ENCODE measurements at regions not wholly inside any gene's neighbourhood (a gene's known extent, or its start where the extent isn't known, plus 50 kb on each side); places are given as distances from the start of the nearest gene placed in this dataset.
"Not testable (repeated sequence)": the region's sequence is repeated elsewhere in the genome, so short reads cannot be mapped to it uniquely, and the experiment has no call there.

GRCh38 chr12:46965137-46965536 lies 114.3 kb upstream of the PCED1B start:
- Mint-ChIP-seq H3K9me3 (ENCODE audit: unreplicated experiment) (no peaks in the 10 kb centered on the region), H3K27ac (ENCODE audit: unreplicated experiment) (no peak overlapping the region), H3K27me3 (ENCODE audit: unreplicated experiment) (no peaks in the 10 kb centered on the region), H3K36me3 (ENCODE audit: unreplicated experiment) (peaks cover 2% of the 10 kb centered on the region), H3K4me3 (ENCODE audit: unreplicated experiment) (no peak overlapping the region), H3K4me1 (ENCODE audit: unreplicated experiment) (peaks cover 19% of the 10 kb centered on the region)
- no peak for TF ChIP-seq CTCF (IDR thresholded peaks at IDR 0.05)
- DNase-seq (ENCODE audit: extremely low spot score, unreplicated experiment) = no peak

GRCh38 chr12:46965880-46966279 lies 113.5 kb upstream of the PCED1B start:
- DNase-seq (ENCODE audit: extremely low spot score, unreplicated experiment) = no peak
- no peaks in the 10 kb centered on the region for H3K9me3 Mint-ChIP-seq (ENCODE audit: unreplicated experiment)
- no peak overlapping the region for H3K27ac Mint-ChIP-seq (ENCODE audit: unreplicated experiment)
- H3K36me3 Mint-ChIP-seq (ENCODE audit: unreplicated experiment) = peaks cover 2% of the 10 kb centered on the region
- peaks cover 24% of the 10 kb centered on the region for H3K4me1 Mint-ChIP-seq (ENCODE audit: unreplicated experiment)
- TF ChIP-seq CTCF (IDR thresholded peaks at IDR 0.05) = no peak
- H3K4me3 Mint-ChIP-seq (ENCODE audit: unreplicated experiment) = no peak overlapping the region
- no peaks in the 10 kb centered on the region for H3K27me3 Mint-ChIP-seq (ENCODE audit: unreplicated experiment)

- H3K9me3 Mint-ChIP-seq (ENCODE audit: unreplicated experiment) = peaks cover 5% of the 10 kb centered on the region
- no peak overlapping the region for H3K4me3 Mint-ChIP-seq (ENCODE audit: unreplicated experiment)
- H3K27me3 Mint-ChIP-seq (ENCODE audit: unreplicated experiment) = no peaks in the 10 kb centered on the region
- no peak for TF ChIP-seq CTCF (IDR thresholded peaks at IDR 0.05)
- no peak for DNase-seq (ENCODE audit: extremely low spot score, unreplicated experiment)
- H3K4me1 Mint-ChIP-seq (ENCODE audit: unreplicated experiment) = peaks cover 12% of the 10 kb centered on the region
- no peaks in the 10 kb centered on the region for H3K36me3 Mint-ChIP-seq (ENCODE audit: unreplicated experiment)
- H3K27ac Mint-ChIP-seq (ENCODE audit: unreplicated experiment) = no peak overlapping the region
Measured at GRCh38 chr12:46970636-46971035, 108.8 kb upstream of the PCED1B start.

GRCh38 chr12:46973937-46974336 lies 105.5 kb upstream of the PCED1B start:
- not testable (repeated sequence) for DNase-seq (ENCODE audit: extremely low spot score, unreplicated experiment); H3K27ac Mint-ChIP-seq (ENCODE audit: unreplicated experiment); H3K27me3 Mint-ChIP-seq (ENCODE audit: unreplicated experiment); H3K9me3 Mint-ChIP-seq (ENCODE audit: unreplicated experiment); H3K36me3 Mint-ChIP-seq (ENCODE audit: unreplicated experiment); H3K4me3 Mint-ChIP-seq (ENCODE audit: unreplicated experiment)
- H3K4me1 Mint-ChIP-seq (ENCODE audit: unreplicated experiment) = peaks cover 11% of the 10 kb centered on the region

- no peak overlapping the region for H3K27ac Mint-ChIP-seq (ENCODE audit: unreplicated experiment)
- peaks cover 5% of the 10 kb centered on the region for H3K9me3 Mint-ChIP-seq (ENCODE audit: unreplicated experiment)
- H3K36me3 Mint-ChIP-seq (ENCODE audit: unreplicated experiment) = no peaks in the 10 kb centered on the region
- H3K27me3 Mint-ChIP-seq (ENCODE audit: unreplicated experiment) = no peaks in the 10 kb centered on the region
- no peaks in the 10 kb centered on the region for H3K4me1 Mint-ChIP-seq (ENCODE audit: unreplicated experiment)
- no peak for TF ChIP-seq CTCF (IDR thresholded peaks at IDR 0.05)
- no peak for DNase-seq (ENCODE audit: extremely low spot score, unreplicated experiment)
- no peak overlapping the region for H3K4me3 Mint-ChIP-seq (ENCODE audit: unreplicated experiment)
Measured at GRCh38 chr12:46977871-46978375, 101.5 kb upstream of the PCED1B start.

- H3K9me3 Mint-ChIP-seq (ENCODE audit: unreplicated experiment) = no peaks in the 10 kb centered on the region
- peaks cover 5% of the 10 kb centered on the region for H3K27me3 Mint-ChIP-seq (ENCODE audit: unreplicated experiment)
- H3K4me1 Mint-ChIP-seq (ENCODE audit: unreplicated experiment) = peaks cover 3% of the 10 kb centered on the region
- no peak overlapping the region for H3K27ac Mint-ChIP-seq (ENCODE audit: unreplicated experiment)
- no peak overlapping the region for H3K4me3 Mint-ChIP-seq (ENCODE audit: unreplicated experiment)
- no peak for DNase-seq (ENCODE audit: extremely low spot score, unreplicated experiment)
- H3K36me3 Mint-ChIP-seq (ENCODE audit: unreplicated experiment) = no peaks in the 10 kb centered on the region
- TF ChIP-seq CTCF (IDR thresholded peaks at IDR 0.05) = no peak
Measured at GRCh38 chr12:46981622-46982021, 97.8 kb upstream of the PCED1B start.
